Lung (tissue), 11 donors: ENCODE measurements at regions not wholly inside any gene's neighbourhood (a gene's known extent, or its start where the extent isn't known, plus 50 kb on each side); places are given as distances from the start of the nearest gene placed in this dataset.
A peak's percentile ranks its signal among the peaks of the same experiment; 100 is the strongest.

ENCODE experiments used
- ATAC-seq: fragments of 200-7000 bp; cut with Tn5 transposase; one replicate; pipeline ENCODE4 v1.9.1; 2020; ENCODE audit warnings: moderate number of reproducible peaks; ENCODE audit not compliant: insufficient read depth, low FRiP score
- DNase-seq, 3 donors: peaks; one replicate each; pipeline ENCODE4 v3.0.0-alpha.2; 2013 to 2017
- H3K27ac ChIP-seq, 2 donors: one replicate each; pipeline ENCODE4 v1.5.1; 2013; ENCODE audit warnings: mild to moderate bottlenecking in 2 of 2, moderate library complexity in 2 of 2, control low read depth in 1 of 2, inconsistent platforms in 1 of 2, low read depth in 1 of 2, low read length in 1 of 2
- H3K27me3 ChIP-seq, 3 donors: one replicate each; pipeline ENCODE4 v1.5.1; 2013; ENCODE audit warnings: low read length in 2 of 3; ENCODE audit not compliant: control insufficient read depth in 3 of 3, insufficient read depth in 3 of 3
- H3K36me3 ChIP-seq, 4 donors: one replicate each; pipeline ENCODE4 v1.5.1; 2013; ENCODE audit warnings: low read length in 4 of 4, mild to moderate bottlenecking in 1 of 4, moderate library complexity in 1 of 4; ENCODE audit not compliant: control insufficient read depth in 4 of 4, insufficient read depth in 4 of 4
- H3K4me1 ChIP-seq, 5 donors: one replicate each; pipeline ENCODE4 v1.5.1; 2013; ENCODE audit warnings: low read length in 5 of 5, mild to moderate bottlenecking in 2 of 5, moderate library complexity in 1 of 5; ENCODE audit not compliant: control insufficient read depth in 5 of 5, insufficient read depth in 5 of 5
- H3K4me3 ChIP-seq: one replicate; pipeline ENCODE4 v1.5.1; 2013; ENCODE audit warnings: mild to moderate bottlenecking, control low read depth, moderate library complexity
- H3K9ac ChIP-seq, 2 donors: one replicate each; pipeline ENCODE4 v1.5.1; 2013; ENCODE audit warnings: low read length in 2 of 2, control low read depth in 1 of 2; ENCODE audit not compliant: insufficient read depth in 1 of 2
- H3K9me3 ChIP-seq, 4 donors: one replicate each; pipeline ENCODE4 v1.5.1; 2013; ENCODE audit warnings: low read length in 3 of 4, mild to moderate bottlenecking in 1 of 4, moderate library complexity in 1 of 4; ENCODE audit not compliant: control insufficient read depth in 4 of 4, insufficient read depth in 3 of 4
- CTCF ChIP-seq: IDR thresholded peaks from 2 replicates; pipeline ENCODE4 v1.5.1; 2012; ENCODE audit warnings: mild to moderate bottlenecking; ENCODE audit errors: control extremely low read depth, extremely low read depth
- WGBS, 2 donors: extraction: QIAGEN DNeasy Blood & Tissue Kit; methylation state at CpG; one replicate each; pipeline ENCODE4 v1.1.7; 2013; 5-methylcytosine and 5-hydroxymethylcytosine counted together
- donor health status: control.
- donor health status: control.
- donor health status: Bipolar disorder and iron deficiency.
- donor health status: healthy.
- donor health status: DM: yes; HTN: yes; CAD: no.

GRCh38 chr13:40271931-40272775, 394.3 kb downstream of the FOXO1 start:
- TF ChIP-seq CTCF = no peak
- H3K4me3 ChIP-seq = no peak overlapping the region
- ATAC-seq = no peak
- no peak overlapping the region for H3K9ac ChIP-seq
- H3K36me3 ChIP-seq = no peaks in the 10 kb centered on the region
- peak overlapping the region; percentile 2 to 76 for H3K27ac ChIP-seq
- peaks cover 0 to 7% (median 0%) of the 10 kb centered on the region in 5 donors for H3K4me1 ChIP-seq
- WGBS, 2 donors = 32 to 39% methylated on average over 5 of the region's 5 CpGs
- peak; percentile 18 to 39 (median 20) for DNase-seq
- no peaks in the 10 kb centered on the region for H3K9me3 ChIP-seq
- H3K27me3 ChIP-seq = no peaks in the 10 kb centered on the region

GRCh38 chr13:40272776-40273139, 393.7 kb downstream of the FOXO1 start:
- Histone ChIP-seq H3K36me3 (no peaks in the 10 kb centered on the region), H3K27me3 (no peaks in the 10 kb centered on the region), H3K9me3 (no peaks in the 10 kb centered on the region), H3K9ac (no peak overlapping the region), H3K27ac (no peak overlapping the region), H3K4me1 (peaks cover 0 to 7% (median 0%) of the 10 kb centered on the region in 5 donors), H3K4me3 (no peak overlapping the region)
- no peak for ATAC-seq
- TF ChIP-seq CTCF = no peak
- DNase-seq = no peak
- WGBS, 2 donors = 95 to 99% methylated on average over 4 of the region's 4 CpGs

GRCh38 chr13:40273253-40274025, 393.0 kb downstream of the FOXO1 start:
- WGBS, 2 donors = 87 to 91% methylated on average over 11 of the region's 11 CpGs
- Histone ChIP-seq H3K9me3 (no peaks in the 10 kb centered on the region), H3K9ac (no peak overlapping the region), H3K27me3 (no peaks in the 10 kb centered on the region), H3K4me1 (peaks cover 0 to 7% (median 0%) of the 10 kb centered on the region in 5 donors), H3K36me3 (no peaks in the 10 kb centered on the region), H3K4me3 (no peak overlapping the region), H3K27ac (no peak overlapping the region)
- DNase-seq (no peak), ATAC-seq (no peak)
- TF ChIP-seq CTCF = no peak
